ENCODE measurements at regions not wholly inside any gene's neighbourhood (a gene's known extent, or its start where the extent isn't known, plus 50 kb on each side); places are given as distances from the start of the nearest gene placed in this dataset.

DNA sequence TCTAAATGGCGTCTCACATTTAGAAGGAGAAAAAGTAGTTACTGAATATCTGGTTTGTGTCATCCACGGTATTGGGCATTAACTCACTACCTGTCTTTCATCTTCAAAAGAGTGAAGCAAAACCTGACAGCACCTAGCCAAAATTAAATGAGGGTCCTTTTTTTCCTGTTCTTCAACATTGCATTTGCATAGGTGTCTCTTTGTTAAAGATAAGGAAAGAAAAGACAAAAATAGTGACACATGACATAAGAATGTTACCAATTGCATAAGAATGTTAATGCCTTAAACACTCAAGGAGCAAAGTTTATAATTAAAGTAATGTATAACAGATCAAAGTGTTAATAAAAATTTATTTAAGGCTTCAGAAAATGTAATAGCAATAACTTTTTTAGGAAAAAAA lies 61.4 kb upstream of the MANEA start:
- 78% methylated on average over 2 of the region's 2 CpGs for WGBS
- Histone ChIP-seq H3K36me3 (ENCODE audit: control insufficient read depth in 2 of 2, insufficient read depth in 2 of 2, low read length in 1 of 2) (no peaks in the 10 kb centered on the region), H3K9me3 (ENCODE audit: control insufficient read depth in 2 of 2, insufficient read depth in 1 of 2, low read length in 1 of 2) (peaks cover 0 to 6% of the 10 kb centered on the region in 2 donors), H3K27ac (ENCODE audit: low read depth in 1 of 2, low read length in 1 of 2) (no peak overlapping the region), H3K4me1 (ENCODE audit: control insufficient read depth in 2 of 2, insufficient read depth in 2 of 2, low read length in 2 of 2) (no peaks in the 10 kb centered on the region), H3K27me3 (ENCODE audit: control insufficient read depth in 2 of 2, insufficient read depth in 1 of 2, low read length in 1 of 2) (no peaks in the 10 kb centered on the region), H3K4me3 (ENCODE audit: low read length in 2 of 2) (no peak overlapping the region)
- no peak for DNase-seq (ENCODE audit: low read depth in 6 of 9, low spot score in 9 of 9)

DNA sequence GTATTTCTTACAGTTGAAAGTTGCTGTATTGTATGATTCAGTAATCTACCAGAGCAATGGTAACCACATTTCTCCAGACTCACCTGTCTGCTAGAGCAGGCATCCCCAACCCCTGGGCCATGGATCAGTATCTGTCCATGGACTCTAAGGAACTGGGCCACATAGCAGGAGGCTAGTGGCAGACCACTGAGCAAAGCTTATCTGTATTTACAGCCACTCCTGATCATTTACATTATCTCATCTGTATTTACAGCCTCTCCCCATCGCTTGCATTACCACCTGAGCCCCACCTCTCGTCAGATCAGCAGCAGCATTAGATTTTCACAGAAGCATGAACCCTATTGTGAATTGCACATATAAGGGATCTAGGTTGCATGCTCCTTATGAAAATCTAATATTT lies 60.3 kb upstream of the MANEA start:
- peaks cover 0 to 6% of the 10 kb centered on the region in 2 donors for H3K9me3 ChIP-seq (ENCODE audit: control insufficient read depth in 2 of 2, insufficient read depth in 1 of 2, low read length in 1 of 2)
- WGBS, result 83% methylated on average over 2 of the region's 2 CpGs
- H3K36me3 ChIP-seq (ENCODE audit: control insufficient read depth in 2 of 2, insufficient read depth in 2 of 2, low read length in 1 of 2), result no peaks in the 10 kb centered on the region
- H3K27ac ChIP-seq (ENCODE audit: low read depth in 1 of 2, low read length in 1 of 2), result no peak overlapping the region
- no peak for DNase-seq (ENCODE audit: low read depth in 6 of 9, low spot score in 9 of 9)
- H3K27me3 ChIP-seq (ENCODE audit: control insufficient read depth in 2 of 2, insufficient read depth in 1 of 2, low read length in 1 of 2), result no peaks in the 10 kb centered on the region
- no peaks in the 10 kb centered on the region for H3K4me1 ChIP-seq (ENCODE audit: control insufficient read depth in 2 of 2, insufficient read depth in 2 of 2, low read length in 2 of 2)
- no peak overlapping the region for H3K4me3 ChIP-seq (ENCODE audit: low read length in 2 of 2)

DNA sequence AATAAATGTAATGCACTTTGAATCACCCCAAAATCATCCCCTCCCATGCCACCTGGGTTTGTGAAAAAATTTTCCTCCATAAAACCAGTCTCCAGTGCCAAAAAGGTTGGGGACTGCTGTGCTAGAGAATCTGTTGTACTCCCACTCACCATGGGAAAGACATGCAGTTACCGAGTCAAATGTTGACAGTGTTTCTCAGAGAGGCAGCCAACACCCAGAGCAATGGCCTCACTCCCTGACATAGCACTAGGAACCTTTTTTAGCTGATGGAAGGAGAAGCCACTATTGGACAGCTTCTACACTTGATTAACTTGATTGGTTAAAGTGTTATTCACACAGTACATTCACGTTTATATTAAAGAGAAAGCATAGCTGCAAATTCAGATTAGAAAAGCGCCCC lies 59.8 kb upstream of the MANEA start:
- Histone ChIP-seq H3K27me3 (ENCODE audit: control insufficient read depth in 2 of 2, insufficient read depth in 1 of 2, low read length in 1 of 2) (no peaks in the 10 kb centered on the region), H3K36me3 (ENCODE audit: control insufficient read depth in 2 of 2, insufficient read depth in 2 of 2, low read length in 1 of 2) (no peaks in the 10 kb centered on the region), H3K27ac (ENCODE audit: low read depth in 1 of 2, low read length in 1 of 2) (no peak overlapping the region), H3K4me1 (ENCODE audit: control insufficient read depth in 2 of 2, insufficient read depth in 2 of 2, low read length in 2 of 2) (no peaks in the 10 kb centered on the region), H3K4me3 (ENCODE audit: low read length in 2 of 2) (no peak overlapping the region), H3K9me3 (ENCODE audit: control insufficient read depth in 2 of 2, insufficient read depth in 1 of 2, low read length in 1 of 2) (peaks cover 0 to 6% of the 10 kb centered on the region in 2 donors)
- 91% methylated on average over 3 of the region's 3 CpGs for WGBS
- no peak for DNase-seq (ENCODE audit: low read depth in 6 of 9, low spot score in 9 of 9)

DNA sequence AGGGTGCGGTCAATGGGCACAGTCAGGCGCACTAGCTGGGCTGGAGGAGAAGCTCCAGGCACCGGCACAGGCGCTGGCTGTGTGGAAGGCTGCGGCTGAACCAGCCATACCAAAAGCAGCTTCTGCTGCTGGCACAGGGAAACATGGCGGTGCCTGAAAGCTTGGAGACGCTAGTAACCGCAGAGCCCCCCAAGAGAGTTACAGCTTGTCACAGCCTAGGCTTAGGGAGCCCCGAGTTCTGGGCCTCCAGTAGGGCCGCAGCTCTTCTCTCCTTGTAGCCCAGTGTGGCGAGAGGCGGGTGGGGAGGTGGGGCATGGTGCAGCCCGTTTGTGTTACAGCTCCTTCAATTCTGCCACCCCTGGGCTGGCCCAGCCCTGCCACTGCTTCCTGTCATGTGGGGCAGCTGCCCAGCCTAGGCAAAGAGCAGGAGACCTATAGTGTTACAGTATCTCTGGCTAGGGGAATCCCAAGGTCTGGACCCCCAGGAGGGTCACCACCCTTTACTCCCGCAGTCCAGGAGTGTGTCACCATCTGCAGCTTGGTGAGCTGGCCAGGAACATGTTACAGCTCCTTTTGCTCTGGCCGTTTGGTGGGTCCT lies 58.6 kb upstream of the MANEA start:
- WGBS, result 92% methylated on average over 15 of the region's 15 CpGs

DNA sequence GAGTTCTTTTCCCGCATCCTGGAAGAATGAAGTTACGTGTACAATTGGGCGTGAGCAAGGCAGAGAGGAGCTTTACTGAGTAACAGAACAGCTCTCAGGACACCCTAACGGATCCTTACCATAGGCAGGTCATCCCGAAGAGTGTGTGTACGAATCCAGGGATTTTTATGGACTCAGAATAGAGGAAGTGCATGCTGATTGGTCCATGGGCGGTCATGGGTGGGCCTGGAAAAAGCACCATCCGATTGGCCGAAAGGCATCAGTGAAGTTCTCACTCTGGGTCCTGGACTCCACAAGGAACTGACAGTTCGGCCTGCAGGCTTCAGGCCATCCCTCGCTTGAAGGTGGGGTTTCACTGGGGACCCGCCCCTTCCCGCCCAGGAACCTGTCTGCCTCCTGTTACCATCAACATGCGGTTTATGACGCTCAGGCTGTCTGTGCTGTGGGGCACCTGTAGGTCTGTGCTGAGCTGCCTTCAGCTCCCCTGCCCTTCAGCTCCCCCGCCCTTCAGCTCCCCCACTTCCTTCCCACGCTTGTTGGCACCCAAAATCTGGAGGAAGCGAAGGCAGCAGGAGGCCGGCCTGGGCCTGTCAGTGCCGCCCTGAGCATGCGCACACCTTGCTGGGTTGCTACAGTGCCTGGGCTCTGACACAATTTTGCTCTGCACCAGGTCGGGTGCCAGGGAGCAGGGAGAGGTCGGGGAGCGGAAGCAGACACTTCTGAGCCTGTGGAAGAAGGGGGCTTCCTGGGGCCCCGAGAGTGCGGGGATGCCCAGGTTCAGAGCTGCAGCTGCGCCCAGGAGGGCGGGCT lies 57.9 kb upstream of the MANEA start:
- Histone ChIP-seq H3K9me3 (ENCODE audit: control insufficient read depth in 2 of 2, insufficient read depth in 1 of 2, low read length in 1 of 2) (peaks cover 0 to 6% of the 10 kb centered on the region in 2 donors), H3K4me1 (ENCODE audit: control insufficient read depth in 2 of 2, insufficient read depth in 2 of 2, low read length in 2 of 2) (no peaks in the 10 kb centered on the region), H3K27ac (ENCODE audit: low read depth in 1 of 2, low read length in 1 of 2) (no peak overlapping the region), H3K4me3 (ENCODE audit: low read length in 2 of 2) (no peak overlapping the region), H3K36me3 (ENCODE audit: control insufficient read depth in 2 of 2, insufficient read depth in 2 of 2, low read length in 1 of 2) (no peaks in the 10 kb centered on the region), H3K27me3 (ENCODE audit: control insufficient read depth in 2 of 2, insufficient read depth in 1 of 2, low read length in 1 of 2) (no peaks in the 10 kb centered on the region)
- 95% methylated on average over 28 of the region's 28 CpGs for WGBS
- no peak for DNase-seq (ENCODE audit: low read depth in 6 of 9, low spot score in 9 of 9)

More for the DNA sequence above, 58.6 kb upstream of the MANEA start:
- H3K4me3 ChIP-seq (ENCODE audit: low read length in 2 of 2), result no peak overlapping the region
- no peaks in the 10 kb centered on the region for H3K4me1 ChIP-seq (ENCODE audit: control insufficient read depth in 2 of 2, insufficient read depth in 2 of 2, low read length in 2 of 2)
- no peak for DNase-seq (ENCODE audit: low read depth in 6 of 9, low spot score in 9 of 9)
- peaks cover 0 to 6% of the 10 kb centered on the region in 2 donors for H3K9me3 ChIP-seq (ENCODE audit: control insufficient read depth in 2 of 2, insufficient read depth in 1 of 2, low read length in 1 of 2)
- H3K27me3 ChIP-seq (ENCODE audit: control insufficient read depth in 2 of 2, insufficient read depth in 1 of 2, low read length in 1 of 2), result no peaks in the 10 kb centered on the region
- H3K27ac ChIP-seq (ENCODE audit: low read depth in 1 of 2, low read length in 1 of 2), result no peak overlapping the region
- H3K36me3 ChIP-seq (ENCODE audit: control insufficient read depth in 2 of 2, insufficient read depth in 2 of 2, low read length in 1 of 2), result no peaks in the 10 kb centered on the region

DNA sequence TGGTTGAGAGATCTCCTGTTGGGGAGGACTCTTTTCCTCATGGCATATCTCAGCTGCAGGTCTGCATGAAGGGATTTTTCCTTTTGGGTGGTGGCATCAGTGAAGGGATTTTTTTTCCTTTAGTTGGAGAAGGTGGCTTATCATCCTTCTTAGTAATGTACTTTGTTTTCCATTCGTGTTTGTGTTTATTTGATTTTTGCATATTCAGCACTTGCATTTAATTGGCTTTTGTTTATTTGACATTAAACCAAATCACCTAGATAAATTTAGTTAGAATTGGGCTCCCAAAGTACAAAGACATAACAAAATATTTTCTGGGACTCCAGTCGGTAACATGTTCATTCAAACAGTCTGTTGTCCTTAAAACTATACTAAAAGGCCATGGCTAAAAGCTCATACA lies 56.2 kb upstream of the MANEA start:
- WGBS, result 82% methylated on average over 2 of the region's 2 CpGs
- Histone ChIP-seq H3K9me3 (ENCODE audit: control insufficient read depth in 2 of 2, insufficient read depth in 1 of 2, low read length in 1 of 2) (peaks cover 0 to 6% of the 10 kb centered on the region in 2 donors), H3K36me3 (ENCODE audit: control insufficient read depth in 2 of 2, insufficient read depth in 2 of 2, low read length in 1 of 2) (no peaks in the 10 kb centered on the region), H3K27ac (ENCODE audit: low read depth in 1 of 2, low read length in 1 of 2) (no peak overlapping the region), H3K4me1 (ENCODE audit: control insufficient read depth in 2 of 2, insufficient read depth in 2 of 2, low read length in 2 of 2) (no peaks in the 10 kb centered on the region), H3K4me3 (ENCODE audit: low read length in 2 of 2) (no peak overlapping the region), H3K27me3 (ENCODE audit: control insufficient read depth in 2 of 2, insufficient read depth in 1 of 2, low read length in 1 of 2) (no peaks in the 10 kb centered on the region)
- no peak for DNase-seq (ENCODE audit: low read depth in 6 of 9, low spot score in 9 of 9)

Data from thymus (tissue), 11 donors.